ENCODE measurements at regions not wholly inside any gene's neighbourhood (a gene's known extent, or its start where the extent isn't known, plus 50 kb on each side); places are given as distances from the start of the nearest gene placed in this dataset.
A peak's percentile ranks its signal among the peaks of the same experiment; 100 is the strongest.
"Not testable (repeated sequence)": the region's sequence is repeated elsewhere in the genome, so short reads cannot be mapped to it uniquely, and the experiment has no call there.

DNA sequence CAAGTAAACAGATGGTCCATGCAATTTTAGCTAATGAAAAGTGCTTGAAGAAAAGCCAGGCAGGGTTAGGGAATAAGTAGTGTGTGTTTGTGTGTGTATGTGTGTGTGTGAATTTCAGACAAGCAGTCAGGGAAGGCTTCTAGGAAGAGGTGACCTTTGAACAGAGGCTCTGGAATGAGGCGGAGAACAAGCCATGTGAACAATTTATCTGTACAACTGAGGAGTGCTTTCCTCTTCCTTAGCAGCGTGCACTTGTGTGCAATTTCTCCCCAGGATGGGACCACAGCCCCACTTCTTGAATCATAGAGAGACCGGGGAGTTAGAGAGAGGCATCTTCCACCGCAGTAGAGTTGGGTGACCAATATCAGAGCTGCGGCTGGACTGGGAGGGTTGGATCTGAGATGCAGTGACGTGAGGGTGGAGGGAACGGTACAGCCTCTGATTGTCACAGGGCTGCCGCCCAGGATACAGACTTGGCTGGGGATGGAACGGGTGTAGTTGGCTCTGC is 69.2 kb upstream of the FAM171A1 start:
- Mint-ChIP-seq H3K27me3 (peaks cover 29% of the 10 kb centered on the region), H3K4me3 (no peak overlapping the region), H3K9me3 (no peaks in the 10 kb centered on the region), H3K4me1 (no peaks in the 10 kb centered on the region), H3K27ac (no peak overlapping the region), H3K36me3 (ENCODE audit: low read depth) (no peaks in the 10 kb centered on the region)
- no peak for ATAC-seq (replicated peaks)

DNA sequence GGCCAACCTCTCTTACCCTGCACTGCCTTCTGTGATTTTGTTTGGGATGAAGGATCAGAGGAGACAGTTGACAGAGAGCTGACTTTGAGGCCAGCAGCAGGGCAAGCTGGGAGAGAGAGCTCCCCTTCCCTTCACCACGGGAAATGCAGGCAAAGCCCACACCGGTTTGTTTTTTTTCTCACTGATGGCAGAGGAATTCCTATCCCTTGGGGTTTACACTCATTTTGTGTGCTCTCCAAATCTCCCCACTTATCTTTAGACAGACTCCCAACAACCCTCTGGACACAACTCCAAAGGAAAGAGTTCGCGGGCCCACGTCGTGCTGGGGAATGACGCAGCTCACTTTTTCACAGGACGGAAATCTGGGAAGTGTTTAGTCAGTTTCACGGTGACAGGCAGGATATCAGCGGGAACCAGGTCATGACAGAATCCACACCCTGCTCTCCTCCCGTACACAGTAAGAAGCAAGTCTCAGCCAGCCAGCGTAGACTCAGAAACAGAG is 68.3 kb upstream of the FAM171A1 start:
- Mint-ChIP-seq H3K36me3 (ENCODE audit: low read depth) (no peaks in the 10 kb centered on the region), H3K9me3 (no peaks in the 10 kb centered on the region), H3K4me1 (no peaks in the 10 kb centered on the region), H3K27ac (no peak overlapping the region), H3K4me3 (no peak overlapping the region), H3K27me3 (peaks cover 29% of the 10 kb centered on the region)
- ATAC-seq (replicated peaks), result no peak

DNA sequence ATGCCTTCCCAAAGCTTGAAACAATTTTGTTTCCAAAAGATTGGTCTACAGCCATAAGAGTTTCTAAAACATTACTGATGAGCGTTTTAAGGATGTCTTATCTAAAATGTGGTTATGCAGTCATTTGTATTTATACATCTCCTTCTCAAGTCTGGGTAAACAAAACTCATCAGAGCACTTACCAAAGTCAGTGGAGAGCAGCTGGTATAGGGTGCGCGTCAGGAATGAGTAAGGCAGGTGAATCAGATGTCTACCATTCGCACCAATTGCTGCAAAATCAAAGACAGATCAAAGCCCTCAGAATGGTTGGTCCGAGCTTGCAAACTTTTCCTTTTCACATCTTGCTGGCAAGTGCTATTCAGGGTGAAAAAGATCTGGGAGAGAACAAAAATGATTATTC is 65.6 kb upstream of the FAM171A1 start:
- no peaks in the 10 kb centered on the region for H3K9me3 Mint-ChIP-seq
- no peaks in the 10 kb centered on the region for H3K36me3 Mint-ChIP-seq (ENCODE audit: low read depth)
- peaks cover 22% of the 10 kb centered on the region for H3K27me3 Mint-ChIP-seq
- no peak for ATAC-seq (replicated peaks)
- H3K4me1 Mint-ChIP-seq, result no peaks in the 10 kb centered on the region
- H3K4me3 Mint-ChIP-seq, result no peak overlapping the region
- no peak overlapping the region for H3K27ac Mint-ChIP-seq

DNA sequence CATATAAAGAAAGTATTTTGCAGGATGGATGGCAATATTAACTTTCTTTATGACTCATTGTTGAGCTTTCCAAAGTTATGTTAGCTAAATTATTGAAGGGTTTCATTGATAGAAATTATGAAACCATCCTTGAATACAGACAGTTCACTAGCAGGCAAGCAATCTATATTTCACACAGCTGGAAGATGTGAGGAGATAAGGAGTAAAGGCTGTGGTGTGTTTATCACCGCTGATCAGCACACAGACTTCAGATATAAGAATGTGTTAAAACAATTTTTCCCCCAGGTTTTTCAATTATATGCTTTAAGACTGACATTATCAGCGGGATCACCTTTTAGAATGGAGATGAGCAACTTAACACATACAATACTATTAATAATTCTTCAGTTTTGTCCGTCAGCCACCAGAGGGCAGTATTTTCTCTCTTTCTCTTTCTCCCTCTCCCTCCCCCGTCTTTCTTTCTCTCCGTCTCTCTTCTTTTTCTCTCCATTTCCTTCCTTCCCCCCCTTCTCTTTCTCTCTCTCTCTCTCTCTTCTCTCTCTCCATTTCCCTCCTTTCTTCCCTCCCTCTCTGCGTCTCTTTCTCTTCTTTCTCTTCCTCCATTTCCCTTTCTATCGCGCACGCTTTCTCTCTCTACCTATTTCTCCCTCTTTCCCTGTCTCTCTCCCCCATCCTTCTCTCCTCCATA is 62.9 kb upstream of the FAM171A1 start:
- no peaks in the 10 kb centered on the region for H3K4me1 Mint-ChIP-seq
- H3K4me3 Mint-ChIP-seq, result peak overlapping the region; percentile 61
- ATAC-seq (replicated peaks), result no peak
- no peaks in the 10 kb centered on the region for H3K36me3 Mint-ChIP-seq (ENCODE audit: low read depth)
- no peak overlapping the region for H3K27ac Mint-ChIP-seq
- H3K27me3 Mint-ChIP-seq, result peaks cover 11% of the 10 kb centered on the region
- no peaks in the 10 kb centered on the region for H3K9me3 Mint-ChIP-seq

DNA sequence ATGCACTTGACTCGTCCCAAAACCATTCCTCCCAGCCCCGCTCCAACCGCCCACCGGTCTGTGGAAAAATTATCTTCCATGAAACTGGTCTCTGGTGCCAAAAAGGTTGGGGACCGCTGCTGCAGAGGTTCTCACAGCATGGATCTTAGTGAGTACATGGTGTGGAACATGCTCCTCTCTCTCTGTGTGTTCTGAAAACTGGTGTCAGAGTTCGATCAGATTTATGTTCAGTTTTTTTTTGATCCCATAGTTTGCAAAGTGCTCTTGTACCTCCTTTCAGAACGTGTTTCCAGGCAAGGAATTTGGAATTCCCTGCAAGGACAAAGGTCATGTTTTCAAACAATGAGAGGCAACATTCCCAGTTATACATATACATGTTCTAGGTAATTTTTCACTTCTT is 61.2 kb upstream of the FAM171A1 start:
- no peak for ATAC-seq (replicated peaks)
- H3K4me3 Mint-ChIP-seq, result no peak overlapping the region
- H3K27ac Mint-ChIP-seq, result no peak overlapping the region

DNA sequence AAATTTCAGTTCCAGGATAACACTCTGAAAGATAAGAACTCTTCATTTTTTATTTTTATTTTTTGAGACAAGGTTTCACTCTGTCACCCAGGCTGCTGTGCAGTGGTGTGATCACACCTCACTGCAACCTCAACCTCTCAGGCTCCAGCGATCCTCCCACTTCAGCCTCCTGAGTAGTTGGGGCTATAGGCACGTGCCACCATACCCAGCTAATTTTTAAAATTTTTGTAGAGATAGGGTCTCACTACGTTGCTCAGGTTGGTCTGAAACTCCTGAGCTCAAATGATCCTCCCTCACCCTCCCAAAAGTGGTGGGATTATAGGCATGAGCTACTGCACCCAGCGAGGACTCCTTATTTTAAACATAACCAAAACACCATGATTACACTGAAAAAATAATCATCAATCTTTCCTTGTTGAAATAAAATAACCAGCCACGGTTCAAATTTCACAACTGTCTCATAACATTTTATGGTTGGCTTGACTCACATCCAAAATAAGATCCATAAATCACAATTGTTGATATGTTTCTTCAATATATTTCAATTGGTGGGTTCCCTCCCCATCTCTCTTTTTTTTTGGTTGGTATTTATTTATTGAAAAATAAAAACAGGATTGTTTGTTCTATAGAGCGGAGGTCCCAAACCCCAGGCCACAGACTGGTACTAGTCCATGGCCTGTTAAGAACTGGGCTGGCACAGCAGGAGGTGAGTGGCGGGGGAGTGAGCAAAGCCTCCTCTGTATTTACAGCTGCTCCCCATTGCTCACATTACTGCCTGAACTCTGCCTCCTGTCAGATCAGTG is 60.1 kb upstream of the FAM171A1 start:
- H3K36me3 Mint-ChIP-seq (ENCODE audit: low read depth), result no peaks in the 10 kb centered on the region
- peaks cover 11% of the 10 kb centered on the region for H3K27me3 Mint-ChIP-seq
- no peak for ATAC-seq (replicated peaks)
- H3K9me3 Mint-ChIP-seq, result no peaks in the 10 kb centered on the region
- H3K4me3 Mint-ChIP-seq, result no peak overlapping the region
- no peaks in the 10 kb centered on the region for H3K4me1 Mint-ChIP-seq
- H3K27ac Mint-ChIP-seq, result no peak overlapping the region

More for the DNA sequence above, 61.2 kb upstream of the FAM171A1 start:
- Mint-ChIP-seq H3K36me3 (ENCODE audit: low read depth) (no peaks in the 10 kb centered on the region), H3K4me1 (no peaks in the 10 kb centered on the region), H3K9me3 (no peaks in the 10 kb centered on the region), H3K27me3 (peaks cover 13% of the 10 kb centered on the region)

DNA sequence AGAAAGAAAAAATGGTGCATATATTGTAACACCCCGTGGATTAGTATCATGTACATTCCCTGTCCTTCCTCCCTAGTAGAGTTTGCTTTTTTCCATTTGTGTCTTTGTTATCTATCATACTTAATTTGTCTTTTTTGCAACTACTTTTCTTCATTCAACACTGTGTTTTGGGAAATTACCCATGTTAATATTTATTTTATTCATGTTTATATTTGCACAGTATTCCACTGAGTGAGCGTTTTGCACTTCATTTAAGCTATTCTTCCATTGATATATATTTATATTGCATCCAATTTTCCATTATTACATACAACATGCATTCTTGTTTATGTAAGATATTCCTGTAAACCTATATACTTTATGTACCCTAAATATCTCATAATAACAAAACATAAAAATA is 57.6 kb upstream of the FAM171A1 start:
- ATAC-seq (replicated peaks), result no peak
- H3K9me3 Mint-ChIP-seq, result no peaks in the 10 kb centered on the region
- H3K27me3 Mint-ChIP-seq, result peaks cover 9% of the 10 kb centered on the region
- H3K27ac Mint-ChIP-seq, result no peak overlapping the region
- no peaks in the 10 kb centered on the region for H3K4me1 Mint-ChIP-seq
- H3K4me3 Mint-ChIP-seq, result no peak overlapping the region
- no peaks in the 10 kb centered on the region for H3K36me3 Mint-ChIP-seq (ENCODE audit: low read depth)

DNA sequence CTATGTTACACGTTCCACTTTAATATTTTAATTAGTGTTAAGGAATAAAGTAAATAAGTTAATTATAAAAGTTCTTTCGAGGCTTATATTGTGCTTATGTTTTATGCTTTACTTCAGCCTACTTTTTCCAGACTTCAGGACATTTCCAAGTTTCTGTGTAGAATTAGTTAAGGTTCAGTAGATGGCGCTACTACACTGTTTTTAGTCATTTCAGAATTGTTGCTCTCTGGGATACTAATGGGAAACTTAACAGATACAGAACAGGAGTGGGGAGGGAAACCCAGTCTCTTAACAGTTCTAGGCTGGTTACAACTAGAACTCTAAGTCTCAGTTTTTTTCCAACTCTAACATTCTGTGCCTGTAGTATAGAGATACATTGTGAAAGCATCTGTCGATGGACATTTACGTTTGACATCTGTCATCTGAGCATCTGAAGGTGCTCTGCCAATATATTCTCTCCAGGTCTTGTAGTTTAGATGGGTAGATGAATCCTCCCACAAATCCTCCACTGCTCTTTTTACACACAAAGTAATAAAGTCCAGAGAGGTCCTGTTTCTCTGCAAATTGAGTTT is 56.8 kb upstream of the FAM171A1 start:
- Mint-ChIP-seq H3K4me3 (no peak overlapping the region), H3K36me3 (ENCODE audit: low read depth) (no peaks in the 10 kb centered on the region)
- no peak for ATAC-seq (replicated peaks)

DNA sequence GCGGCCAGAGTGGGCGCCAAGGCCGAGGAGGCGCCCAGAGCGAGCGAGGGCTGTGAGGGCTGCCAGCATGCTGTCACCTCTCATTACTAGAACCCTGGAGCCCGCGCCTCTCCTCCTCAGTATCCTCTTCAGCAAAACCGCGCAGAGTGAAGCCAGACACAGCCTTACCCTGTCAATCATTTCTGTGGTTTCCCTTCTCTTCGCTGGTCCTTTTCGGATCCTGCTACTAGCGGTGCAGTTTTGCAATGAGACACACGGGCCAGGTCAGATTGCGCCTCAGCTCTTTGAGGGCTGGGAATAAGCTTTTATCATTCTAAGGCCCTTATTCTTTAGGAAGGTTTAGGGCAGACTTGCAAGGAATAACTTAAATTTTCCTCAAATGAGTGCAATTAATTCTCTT is 55.5 kb upstream of the FAM171A1 start:
- ATAC-seq (replicated peaks), result no peak
- no peak overlapping the region for H3K27ac Mint-ChIP-seq
- no peaks in the 10 kb centered on the region for H3K36me3 Mint-ChIP-seq (ENCODE audit: low read depth)
- H3K9me3 Mint-ChIP-seq, result no peaks in the 10 kb centered on the region
- H3K4me1 Mint-ChIP-seq, result no peaks in the 10 kb centered on the region
- H3K4me3 Mint-ChIP-seq, result no peak overlapping the region
- H3K27me3 Mint-ChIP-seq, result peaks cover 7% of the 10 kb centered on the region

More for the DNA sequence above, 56.8 kb upstream of the FAM171A1 start:
- H3K27ac Mint-ChIP-seq, result no peak overlapping the region
- no peaks in the 10 kb centered on the region for H3K9me3 Mint-ChIP-seq
- H3K4me1 Mint-ChIP-seq, result no peaks in the 10 kb centered on the region
- H3K27me3 Mint-ChIP-seq, result peaks cover 9% of the 10 kb centered on the region

DNA sequence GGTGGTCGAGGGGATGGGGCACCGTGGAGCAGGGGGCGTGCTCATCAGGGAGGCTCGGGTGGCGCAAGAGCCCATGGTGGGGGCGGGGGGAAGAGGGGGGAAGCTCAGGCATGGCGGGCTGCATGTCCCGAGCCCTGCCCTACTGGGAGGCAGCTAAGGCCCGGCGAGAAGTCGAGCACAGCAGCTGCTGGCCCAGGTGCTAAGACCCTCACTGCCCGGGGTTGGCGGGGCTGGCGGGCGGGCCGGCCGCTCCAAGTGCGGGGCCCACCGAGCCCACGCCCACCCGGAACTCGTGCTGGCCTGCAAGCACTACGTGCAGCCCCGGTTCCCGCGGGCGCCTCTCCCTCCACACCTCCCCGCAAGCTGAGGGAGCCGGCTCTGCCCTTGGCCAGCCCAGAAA is 55.0 kb upstream of the FAM171A1 start:
- Mint-ChIP-seq H3K27ac (no peak overlapping the region), H3K4me3 (no peak overlapping the region), H3K9me3 (no peaks in the 10 kb centered on the region), H3K27me3 (peaks cover 7% of the 10 kb centered on the region), H3K4me1 (no peaks in the 10 kb centered on the region), H3K36me3 (ENCODE audit: low read depth) (no peaks in the 10 kb centered on the region)
- ATAC-seq (replicated peaks), result no peak

DNA sequence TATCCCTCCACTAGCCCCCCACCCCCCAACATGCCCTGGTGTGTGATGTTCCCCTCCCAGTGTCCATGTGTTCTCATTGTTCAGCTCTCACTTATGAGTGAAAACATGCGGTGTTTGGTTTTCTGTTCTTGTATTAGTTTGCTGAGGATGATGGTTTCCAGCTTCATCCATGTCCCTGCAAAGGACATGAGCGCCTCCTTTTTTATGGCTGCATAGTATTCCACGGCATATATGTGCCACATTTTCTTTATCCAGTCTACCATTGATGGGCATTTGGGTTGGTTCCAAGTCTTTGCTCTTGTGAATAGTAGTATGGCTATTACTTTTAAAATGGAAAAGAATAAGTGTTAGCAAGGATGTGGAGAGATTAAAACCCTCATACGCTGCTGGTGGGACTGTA is 50.8 kb upstream of the FAM171A1 start:
- not testable (repeated sequence) for H3K4me1 Mint-ChIP-seq; H3K36me3 Mint-ChIP-seq (ENCODE audit: low read depth); H3K27me3 Mint-ChIP-seq; H3K4me3 Mint-ChIP-seq; H3K9me3 Mint-ChIP-seq; H3K27ac Mint-ChIP-seq; ATAC-seq (replicated peaks)
